HG03039 (cell line): ENCODE measurements at regions not wholly inside any gene's neighbourhood (a gene's known extent, or its start where the extent isn't known, plus 50 kb on each side); places are given as distances from the start of the nearest gene placed in this dataset.
"Not testable (repeated sequence)": the region's sequence is repeated elsewhere in the genome, so short reads cannot be mapped to it uniquely, and the experiment has no call there.

Source experiments
- ATAC-seq: cut with Tn5 transposase; IDR thresholded peaks from one replicate; pipeline ENCODE4 v1.9.1; 2021; ENCODE audit warnings: mild to moderate bottlenecking, moderate library complexity; ENCODE audit not compliant: unreplicated experiment

- ATAC-seq, result no peak
Measured at GRCh38 chr11:19628018-19628417, 84.6 kb upstream of the NAV2 start.

- no peak for ATAC-seq
Measured at GRCh38 chr11:19627566-19627965, 85.1 kb upstream of the NAV2 start.

GRCh38 chr11:19625438-19625837 lies 87.2 kb upstream of the NAV2 start:
- ATAC-seq, result no peak

- no peak for ATAC-seq
Measured at GRCh38 chr11:19617696-19618523, 94.7 kb upstream of the NAV2 start.

GRCh38 chr11:19615341-19616183 lies 97.1 kb upstream of the NAV2 start:
- ATAC-seq, result no peak

- ATAC-seq, result no peak
Measured at GRCh38 chr11:19614370-19614940, 98.2 kb upstream of the NAV2 start.

GRCh38 chr11:19612025-19612424 lies 100.6 kb upstream of the NAV2 start:
- not testable (repeated sequence) for ATAC-seq

GRCh38 chr11:19607656-19608360 lies 104.8 kb upstream of the NAV2 start:
- no peak for ATAC-seq

GRCh38 chr11:19606856-19607655 lies 105.6 kb upstream of the NAV2 start:
- ATAC-seq, result no peak

GRCh38 chr11:19605520-19606371 lies 106.9 kb upstream of the NAV2 start:
- no peak for ATAC-seq

GRCh38 chr11:19604679-19605375 lies 107.8 kb upstream of the NAV2 start:
- no peak for ATAC-seq

- no peak for ATAC-seq
Measured at GRCh38 chr11:19603771-19604170, 108.9 kb upstream of the NAV2 start.

GRCh38 chr11:19602891-19603290 lies 109.7 kb upstream of the NAV2 start:
- no peak for ATAC-seq

GRCh38 chr11:19602406-19602805 lies 110.2 kb upstream of the NAV2 start:
- ATAC-seq, result no peak

- no peak for ATAC-seq
Measured at GRCh38 chr11:19601235-19601634, 111.4 kb upstream of the NAV2 start.

GRCh38 chr11:19599681-19600080 lies 113.0 kb upstream of the NAV2 start:
- ATAC-seq, result no peak

- ATAC-seq, result no peak
Measured at GRCh38 chr11:19598876-19599486, 113.7 kb upstream of the NAV2 start.

GRCh38 chr11:19598456-19598855 lies 114.2 kb upstream of the NAV2 start:
- no peak for ATAC-seq
